Loucy (cell line): ENCODE measurements at regions not wholly inside any gene's neighbourhood (a gene's known extent, or its start where the extent isn't known, plus 50 kb on each side); places are given as distances from the start of the nearest gene placed in this dataset.

Experiments used
- H2AFZ ChIP-seq: fragments of 200-600 bp; sonication (generic); 2 replicates; pipeline ENCODE4 v1.6.0; 2016; ENCODE audit warnings: antibody characterized with exemption, mild to moderate bottlenecking, low read length, moderate library complexity
- H3F3A ChIP-seq: fragments of 200-600 bp; 2 replicates; pipeline ENCODE4 v1.6.0; 2016; ENCODE audit warnings: antibody characterized with exemption, low read depth, mild to moderate bottlenecking
- H3K27me3 ChIP-seq: fragments of 200-600 bp; sonication (generic); 2 replicates; pipeline ENCODE4 v1.6.1; 2014; ENCODE audit warnings: low read length, mild to moderate bottlenecking; ENCODE audit not compliant: insufficient read depth, poor library complexity, severe bottlenecking
- H3K36me3 ChIP-seq: fragments of 200-600 bp; sonication (generic); 2 replicates; pipeline ENCODE4 v1.6.1; 2016; ENCODE audit warnings: low read length; ENCODE audit not compliant: insufficient read depth
- H3K4me1 ChIP-seq: fragments of 200-600 bp; sonication (generic); 2 replicates; pipeline ENCODE4 v1.5.1; 2014; ENCODE audit warnings: low read length, mild to moderate bottlenecking; ENCODE audit not compliant: insufficient read depth, poor library complexity, severe bottlenecking
- H3K4me2 ChIP-seq: fragments of 200-600 bp; sonication (generic); 2 replicates; pipeline ENCODE4 v1.6.0; 2014; ENCODE audit warnings: antibody characterized with exemption, low read length, low read depth, mild to moderate bottlenecking; ENCODE audit not compliant: poor library complexity, severe bottlenecking
- H3K4me3 ChIP-seq: fragments of 200-600 bp; sonication (generic); 2 replicates; pipeline ENCODE4 v1.5.1; 2014; ENCODE audit warnings: low read length, mild to moderate bottlenecking, mixed read lengths; ENCODE audit not compliant: poor library complexity, severe bottlenecking
- H3K79me2 ChIP-seq: fragments of 200-600 bp; sonication (generic); 2 replicates; pipeline ENCODE4 v1.6.1; 2014; ENCODE audit warnings: low read length; ENCODE audit not compliant: insufficient read depth
- H3K9ac ChIP-seq: fragments of 200-600 bp; sonication (generic); 2 replicates; pipeline ENCODE4 v1.6.0; 2014; ENCODE audit warnings: mild to moderate bottlenecking, low read depth, low read length, moderate library complexity; ENCODE audit not compliant: poor library complexity, severe bottlenecking
- H3K9me2 ChIP-seq: fragments of 200-600 bp; sonication (generic); replicated peaks from 2 replicates; pipeline ENCODE4 v1.6.1; 2016; ENCODE audit warnings: low read depth, low read length, mixed read lengths
- H3K9me3 ChIP-seq: fragments of 200-600 bp; sonication (generic); 2 replicates; pipeline ENCODE4 v1.6.1; 2014; ENCODE audit warnings: mild to moderate bottlenecking, antibody characterized with exemption, low read length, low read depth; ENCODE audit not compliant: insufficient read depth
- H4K20me1 ChIP-seq: fragments of 200-600 bp; sonication (generic); 2 replicates; pipeline ENCODE4 v1.6.0; 2014; ENCODE audit warnings: antibody characterized with exemption, low read length, mild to moderate bottlenecking; ENCODE audit not compliant: insufficient read depth, poor library complexity, severe bottlenecking
- CTCF ChIP-seq: fragments of 200-600 bp; sonication (generic); conservative IDR thresholded peaks from 2 replicates; pipeline ENCODE4 v1.5.1; 2014; ENCODE audit warnings: mild to moderate bottlenecking, antibody characterized with exemption, low read length
- EZH2phosphoT487 ChIP-seq: fragments of 200-600 bp; IDR thresholded peaks from 2 replicates; pipeline ENCODE4 v1.6.1; 2018; ENCODE audit warnings: antibody characterized with exemption, mild to moderate bottlenecking, moderate library complexity, borderline replicate concordance

- Histone ChIP-seq H3K9me3 (no peaks in the 10 kb centered on the region), H2AFZ (no peak overlapping the region), H3K9me2 (no peaks in the 10 kb centered on the region), H3F3A (no peaks in the 10 kb centered on the region), H4K20me1 (no peaks in the 10 kb centered on the region), H3K4me1 (no peaks in the 10 kb centered on the region), H3K36me3 (no peaks in the 10 kb centered on the region), H3K27me3 (no peaks in the 10 kb centered on the region), H3K4me2 (no peak overlapping the region), H3K79me2 (no peaks in the 10 kb centered on the region), H3K4me3 (no peak overlapping the region), H3K9ac (no peak overlapping the region)
- TF ChIP-seq EZH2phosphoT487 (no peak), CTCF (no peak)
Measured at GRCh38 chr3:80998022-80998421, 763.4 kb downstream of the GBE1 start.

GRCh38 chr3:80997622-80998021, 763.8 kb downstream of the GBE1 start:
- no peaks in the 10 kb centered on the region for H3K9me3 ChIP-seq
- no peak overlapping the region for H2AFZ ChIP-seq
- no peaks in the 10 kb centered on the region for H3F3A ChIP-seq
- no peaks in the 10 kb centered on the region for H3K9me2 ChIP-seq
- TF ChIP-seq CTCF (no peak), EZH2phosphoT487 (no peak)
- H3K9ac ChIP-seq, result no peak overlapping the region
- no peaks in the 10 kb centered on the region for H3K79me2 ChIP-seq
- H3K4me1 ChIP-seq, result no peaks in the 10 kb centered on the region
- no peak overlapping the region for H3K4me2 ChIP-seq
- no peaks in the 10 kb centered on the region for H4K20me1 ChIP-seq
- H3K27me3 ChIP-seq, result no peaks in the 10 kb centered on the region
- H3K36me3 ChIP-seq, result no peaks in the 10 kb centered on the region
- no peak overlapping the region for H3K4me3 ChIP-seq

- H3K4me3 ChIP-seq, result no peak overlapping the region
- no peaks in the 10 kb centered on the region for H3K36me3 ChIP-seq
- no peaks in the 10 kb centered on the region for H3K79me2 ChIP-seq
- no peaks in the 10 kb centered on the region for H3K27me3 ChIP-seq
- H3K4me2 ChIP-seq, result no peak overlapping the region
- no peaks in the 10 kb centered on the region for H3K4me1 ChIP-seq
- H3K9me2 ChIP-seq, result no peaks in the 10 kb centered on the region
- no peaks in the 10 kb centered on the region for H3K9me3 ChIP-seq
- no peak for TF ChIP-seq CTCF
- TF ChIP-seq EZH2phosphoT487, result no peak
- H2AFZ ChIP-seq, result no peak overlapping the region
- no peak overlapping the region for H3K9ac ChIP-seq
- H4K20me1 ChIP-seq, result no peaks in the 10 kb centered on the region
- H3F3A ChIP-seq, result no peaks in the 10 kb centered on the region
Measured at GRCh38 chr3:80994767-80995166, 766.7 kb downstream of the GBE1 start.
